NCI-H1417 treated with DMSO at 0.1 percent for 48 hours (cell line): ENCODE measurements at regions not wholly inside any gene's neighbourhood (a gene's known extent, or its start where the extent isn't known, plus 50 kb on each side); places are given as distances from the start of the nearest gene placed in this dataset.
"Not testable (repeated sequence)": the region's sequence is repeated elsewhere in the genome, so short reads cannot be mapped to it uniquely, and the experiment has no call there.

ENCODE experiments used
- DNase-seq: peaks from one replicate; lab custom pipeline; 2025; lab: John Stamatoyannopoulos, UW

DNA sequence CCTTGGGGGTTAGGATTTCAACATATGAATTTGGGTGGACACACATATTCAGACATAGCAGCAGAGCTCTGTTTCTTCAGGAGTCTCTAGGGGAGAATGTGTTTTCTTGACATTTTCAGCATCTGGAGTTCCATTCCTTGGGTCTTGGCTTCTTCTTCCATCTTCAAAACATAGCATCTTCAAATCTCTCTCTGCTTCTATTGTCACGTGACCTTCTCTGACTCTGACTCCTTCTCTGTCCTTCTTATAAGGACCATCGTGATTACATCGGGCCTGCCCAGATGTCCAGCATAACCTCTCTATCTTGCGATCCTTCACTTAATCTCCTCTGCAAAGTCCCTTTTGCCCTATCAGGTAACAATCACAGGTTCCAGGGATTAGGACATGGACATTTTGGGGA lies 101.0 kb upstream of the CHD6 start:
- no peak for DNase-seq

DNA sequence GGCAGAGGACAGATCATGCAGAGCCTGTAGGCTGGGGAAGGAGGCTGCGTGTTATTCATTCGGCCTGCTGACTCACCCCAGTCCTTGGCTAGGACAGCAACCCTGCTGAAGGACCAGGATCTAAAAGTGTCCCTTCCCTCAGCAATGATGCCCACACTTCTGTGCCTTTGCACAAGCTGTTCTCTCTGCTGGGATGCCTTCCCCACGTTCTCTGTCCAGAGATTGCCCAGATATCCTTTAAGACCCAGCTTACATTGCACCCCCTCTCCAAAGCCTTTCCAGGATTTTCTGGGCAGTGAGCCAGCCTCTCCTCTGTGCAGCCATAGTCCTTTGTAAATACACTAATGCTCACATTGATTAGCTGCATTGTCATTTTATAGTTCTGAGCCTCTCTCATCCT lies 99.3 kb upstream of the CHD6 start:
- DNase-seq = peak; percentile 93

- DNase-seq = no peak
These were observed 98.7 kb upstream of the CHD6 start for GRCh38 chr20:41716911-41717310.

DNA sequence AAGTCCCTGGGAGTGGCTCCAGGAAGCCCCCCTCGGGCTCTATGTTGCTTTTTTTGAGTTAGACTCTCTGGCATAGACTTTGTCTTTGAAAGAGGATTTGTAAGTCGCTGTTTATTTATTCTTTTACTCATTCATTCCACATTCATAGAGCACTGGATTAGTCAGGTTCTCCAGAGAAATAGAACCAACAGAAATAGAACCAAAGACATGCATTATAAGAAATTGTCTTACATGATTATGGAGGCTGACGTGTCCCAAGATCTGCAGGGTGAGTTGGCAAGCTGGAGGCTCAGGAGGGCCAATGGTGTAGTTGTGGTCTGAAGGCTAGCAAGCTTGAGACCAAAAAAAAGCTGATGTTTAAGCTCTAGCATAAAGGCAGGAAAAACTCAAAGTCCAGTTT lies 98.3 kb upstream of the CHD6 start:
- no peak for DNase-seq

DNA sequence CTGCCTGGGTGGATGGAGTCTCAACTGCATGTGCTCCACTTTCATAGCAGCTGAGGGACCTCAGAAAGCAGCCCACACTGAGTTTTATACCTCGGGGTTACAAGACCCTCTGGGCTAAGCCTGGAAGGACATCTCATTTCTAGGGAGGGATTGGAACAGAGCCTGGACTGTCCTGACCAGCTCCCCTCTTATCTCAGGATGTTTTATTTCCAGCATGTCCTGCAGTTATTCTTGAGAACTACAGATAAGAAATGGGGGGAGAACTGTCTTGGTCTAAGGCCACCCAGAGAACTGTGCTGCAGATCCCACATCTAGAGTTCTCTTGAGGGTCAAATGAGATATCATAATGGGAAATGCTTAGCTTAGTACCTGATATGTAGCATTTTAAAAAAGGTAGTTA lies 97.3 kb upstream of the CHD6 start:
- DNase-seq = no peak

- no peak for DNase-seq
These were observed 95.9 kb upstream of the CHD6 start for GRCh38 chr20:41714030-41714429.

GRCh38 chr20:41704896-41705295 lies 86.7 kb upstream of the CHD6 start:
- no peak for DNase-seq

- no peak for DNase-seq
These were observed 84.5 kb upstream of the CHD6 start for GRCh38 chr20:41702647-41703046.

DNA sequence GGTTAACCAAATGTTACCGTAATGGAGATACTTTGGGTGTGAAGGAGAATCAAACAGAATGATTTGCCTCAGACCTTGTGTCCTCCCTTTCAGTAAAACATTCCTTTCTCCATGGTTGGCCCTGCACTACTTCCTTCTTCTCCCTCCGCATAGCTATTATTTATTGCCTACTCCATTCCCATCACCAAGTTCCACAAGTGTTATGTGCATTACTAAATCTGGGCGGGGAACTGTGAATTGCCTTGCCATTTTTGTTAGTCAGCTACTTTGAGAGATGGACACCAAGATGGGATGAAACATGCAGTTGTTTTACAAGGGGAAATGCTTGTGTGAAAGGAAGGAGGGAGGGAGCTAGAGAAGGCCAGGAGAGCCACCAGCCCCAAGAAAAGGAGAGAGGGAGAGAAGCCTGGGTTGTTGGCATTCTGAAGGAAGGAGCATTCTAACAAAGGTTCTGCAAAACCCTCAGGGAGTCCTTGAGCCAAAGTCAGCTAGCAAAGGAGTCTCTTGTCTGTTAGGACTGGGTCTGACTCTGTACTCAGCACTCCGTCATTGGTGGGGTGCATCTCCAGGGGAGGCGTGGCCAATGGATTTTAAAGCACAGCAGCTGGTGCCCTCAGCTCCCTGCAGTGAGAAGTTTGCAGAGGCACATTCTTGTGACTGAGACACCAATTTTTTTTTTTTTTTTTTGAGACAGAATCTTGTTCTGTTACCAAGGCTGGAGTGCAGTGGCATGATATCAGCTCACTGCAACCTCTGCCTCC lies 83.6 kb upstream of the CHD6 start:
- DNase-seq = no peak

DNA sequence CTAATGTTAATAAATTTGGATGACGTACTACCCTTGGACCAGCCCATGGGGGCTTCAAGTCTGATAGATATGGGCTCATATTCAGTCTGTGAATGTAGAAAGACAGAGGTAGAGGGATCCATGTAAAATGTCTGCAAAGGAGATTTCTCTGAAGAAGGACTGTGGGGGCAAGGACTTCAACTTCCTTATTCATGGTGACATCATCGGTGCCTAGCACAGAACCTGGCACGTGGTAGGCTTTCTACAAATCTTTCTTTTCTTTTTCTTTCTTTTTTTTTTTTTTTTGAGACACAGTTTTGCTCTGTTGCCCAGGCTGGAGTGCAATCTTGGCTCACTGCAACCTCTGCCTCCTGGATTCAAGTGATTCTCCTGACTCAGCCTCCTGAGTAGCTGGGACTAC lies 81.5 kb upstream of the CHD6 start:
- DNase-seq = not testable (repeated sequence)

DNA sequence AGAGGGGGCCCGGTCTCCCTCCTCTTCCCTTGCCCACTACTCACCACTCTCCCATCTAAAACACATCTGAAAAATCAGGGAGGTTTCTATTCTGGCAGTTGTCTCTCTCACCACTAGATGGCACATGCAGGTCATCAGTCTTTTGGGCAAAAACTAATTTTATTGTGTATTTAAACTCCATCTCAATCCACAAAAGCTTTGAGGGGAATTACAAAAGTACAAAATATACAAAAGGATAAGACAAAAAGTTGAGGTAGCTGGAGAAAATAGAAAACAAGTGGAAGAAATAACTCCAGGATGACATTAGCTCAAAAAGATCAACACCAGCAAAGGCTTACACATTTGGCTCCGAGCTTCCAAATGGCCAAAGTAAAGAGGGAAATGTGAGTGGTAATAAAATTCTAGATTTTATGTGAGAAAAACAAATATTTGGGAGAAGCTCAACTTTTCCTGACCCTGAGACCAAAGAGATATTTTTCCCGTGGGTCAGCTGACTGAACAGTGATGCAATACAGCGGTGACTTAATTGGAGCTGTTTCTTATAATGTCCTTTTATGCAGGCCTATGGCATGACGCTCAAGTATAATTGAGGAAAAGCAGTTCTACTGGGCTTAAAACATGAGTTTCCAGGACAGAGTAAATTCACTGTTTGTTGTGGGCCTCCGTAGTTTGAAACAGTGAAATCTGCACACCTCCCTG lies 79.8 kb upstream of the CHD6 start:
- DNase-seq = peak; percentile 76

DNA sequence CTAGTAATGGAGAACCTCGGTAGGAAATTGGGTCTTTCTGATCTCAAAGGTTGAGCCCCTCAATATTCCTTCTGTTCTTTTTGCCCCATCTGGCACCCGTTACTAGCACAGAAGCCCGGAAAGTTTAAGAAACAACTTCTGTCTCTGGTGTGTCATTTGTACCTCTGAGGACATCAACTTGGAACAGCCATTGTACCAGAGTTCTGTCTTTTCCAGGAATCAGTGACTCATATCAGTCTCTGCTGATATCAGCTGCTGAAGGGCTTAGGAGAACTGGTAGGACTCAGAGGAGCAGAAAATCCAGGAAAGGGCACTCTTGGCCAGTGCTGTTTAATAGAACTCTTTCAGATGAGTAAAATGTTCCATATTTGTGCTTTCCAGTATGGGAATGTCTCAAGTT lies 78.3 kb upstream of the CHD6 start:
- no peak for DNase-seq

DNA sequence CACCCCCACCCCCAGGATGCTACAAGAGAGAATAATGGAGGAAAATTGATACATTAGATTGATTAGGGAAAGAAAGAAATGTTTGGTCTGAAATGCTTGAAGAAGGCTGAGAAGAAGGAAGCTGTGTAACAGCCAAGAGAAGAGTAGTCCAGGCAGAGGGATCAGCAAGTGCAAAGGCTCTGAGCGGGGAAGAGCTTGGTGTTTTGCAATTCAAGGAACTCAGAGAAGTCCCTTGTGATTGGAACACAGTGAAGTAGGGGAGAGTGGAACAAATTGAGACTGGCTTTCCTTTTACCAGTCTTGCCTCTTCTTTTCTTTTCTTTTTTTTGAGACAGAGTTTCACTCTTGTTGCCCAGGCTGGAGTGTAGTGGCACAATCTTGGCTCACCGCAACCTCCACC lies 76.6 kb upstream of the CHD6 start:
- DNase-seq = no peak

DNA sequence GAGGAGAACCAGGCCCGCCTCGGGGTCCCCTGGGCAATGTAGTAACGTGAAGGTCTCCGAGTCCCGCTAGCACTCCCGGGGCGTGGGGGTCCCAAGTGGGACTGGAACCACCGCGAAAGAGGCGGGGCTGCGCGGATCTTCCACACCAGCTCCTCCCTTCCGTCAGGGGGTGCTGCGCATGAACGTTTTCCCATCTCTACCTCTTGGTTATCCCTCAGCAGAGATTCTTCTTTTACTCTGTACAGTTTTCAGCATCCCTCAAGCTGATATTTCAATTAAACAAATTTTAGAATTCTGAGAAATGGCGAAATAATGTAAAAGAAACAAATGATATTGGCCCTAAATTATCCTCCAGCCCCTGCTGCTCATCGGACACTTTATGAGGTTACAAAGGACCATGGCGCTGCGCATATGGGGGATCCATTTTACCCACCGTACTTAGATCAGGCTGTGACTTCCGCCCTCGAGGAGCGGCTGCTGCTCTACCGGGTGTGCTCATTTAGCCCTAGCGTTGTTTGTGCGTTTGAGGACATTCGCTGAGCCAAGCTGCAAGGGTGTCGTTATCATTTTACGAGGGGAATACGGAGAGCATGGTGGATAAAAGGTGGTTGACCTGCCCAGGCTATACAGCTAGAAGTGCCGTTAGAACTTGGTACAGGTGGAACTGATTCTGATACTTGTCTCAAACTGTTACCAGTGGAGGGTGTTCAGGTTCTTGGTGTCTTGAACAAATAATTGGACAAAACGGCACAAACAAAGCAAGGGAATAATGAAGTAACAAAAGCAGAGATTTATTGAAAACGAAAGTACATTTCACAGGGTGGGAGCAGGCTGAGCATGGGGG lies 75.2 kb upstream of the CHD6 start:
- peak; percentile 96 for DNase-seq

DNA sequence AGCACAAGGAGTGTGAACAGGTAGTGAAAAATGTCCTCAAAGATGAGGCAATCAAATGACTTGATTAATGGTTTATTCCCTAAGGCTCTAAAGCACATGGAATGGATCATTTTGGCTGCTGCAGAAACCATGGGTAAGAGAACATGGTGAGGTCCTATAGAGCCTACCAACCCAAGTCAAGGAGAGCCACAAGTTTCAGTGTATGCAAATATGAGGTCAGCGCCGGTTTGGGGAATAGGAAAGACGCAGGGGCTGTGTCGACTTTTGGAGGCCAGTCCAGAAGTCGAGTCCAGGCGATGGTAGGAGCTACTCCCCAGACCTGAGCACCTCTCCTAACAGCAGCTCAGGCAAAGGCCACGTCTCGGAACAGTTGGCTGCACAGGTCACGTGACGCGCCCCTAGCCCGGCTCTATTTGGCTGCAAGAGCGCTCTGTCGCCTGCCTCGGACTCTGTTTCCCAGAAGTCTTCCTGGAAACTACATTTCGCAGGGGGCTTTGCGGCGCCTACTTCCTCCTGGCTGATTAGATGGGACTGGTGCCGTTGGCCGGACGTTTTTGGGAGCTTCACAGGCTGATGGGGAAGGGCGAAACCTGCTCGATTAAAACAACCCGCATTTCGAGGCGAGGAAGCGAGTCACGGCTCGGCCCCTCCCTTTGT lies 74.4 kb upstream of the CHD6 start:
- no peak for DNase-seq

DNA sequence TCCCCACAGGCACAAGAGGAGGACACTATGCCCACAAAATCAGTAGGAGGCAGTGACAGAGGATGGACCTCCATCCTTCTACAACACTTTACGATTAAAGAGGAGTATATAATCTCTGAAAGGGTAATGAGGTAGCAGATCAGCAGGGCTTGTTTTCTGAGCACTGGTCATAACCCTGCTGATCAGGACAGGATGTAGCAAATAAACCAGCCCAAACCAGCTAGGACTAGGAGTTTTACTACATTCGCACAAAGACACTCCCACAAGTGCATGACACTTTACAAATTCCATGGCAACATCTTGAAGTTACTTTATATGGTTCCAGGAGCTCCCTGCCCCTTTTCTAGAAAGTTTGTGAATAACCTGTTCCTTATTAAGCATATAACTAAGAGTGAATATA lies 73.3 kb upstream of the CHD6 start:
- no peak for DNase-seq

DNA sequence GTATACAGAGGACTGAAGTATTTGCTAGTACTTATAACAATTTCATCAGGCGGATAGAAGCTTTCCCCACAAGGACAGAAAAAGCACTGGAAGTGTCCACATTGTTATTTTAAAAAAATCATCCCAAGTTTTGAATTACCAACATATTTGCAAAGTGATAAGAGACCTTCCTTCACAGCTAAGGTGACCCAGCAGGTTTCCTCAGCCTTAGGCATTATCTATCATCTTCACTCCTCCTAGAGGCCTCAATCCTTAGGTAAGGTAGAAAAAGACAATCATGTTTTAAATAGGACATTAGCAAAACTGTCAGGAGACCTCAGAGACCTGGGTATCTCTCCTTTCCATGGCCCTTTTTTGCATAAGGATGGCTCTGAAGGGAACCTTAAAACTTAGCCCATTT lies 72.5 kb upstream of the CHD6 start:
- DNase-seq = no peak

GRCh38 chr20:41686961-41687360 lies 68.8 kb upstream of the CHD6 start:
- no peak for DNase-seq

DNA sequence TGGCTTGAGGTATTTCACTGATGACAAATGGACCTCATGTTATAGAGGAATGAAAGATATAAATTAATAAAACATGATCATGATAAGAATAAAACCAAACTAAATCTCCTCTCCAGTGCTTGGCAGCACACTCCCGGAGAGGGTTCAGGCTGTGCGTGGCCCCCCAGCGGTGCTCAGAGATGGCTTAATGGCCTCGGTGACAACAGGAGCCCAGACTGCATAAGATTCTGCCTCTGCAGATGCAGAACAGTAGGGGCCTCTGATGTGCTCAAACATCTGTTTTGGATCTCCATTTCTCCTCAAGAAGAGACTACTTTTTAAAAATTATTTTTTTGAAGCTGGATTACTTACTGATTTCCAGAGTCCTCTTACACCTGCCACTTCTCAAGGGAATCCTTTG lies 67.0 kb upstream of the CHD6 start:
- not testable (repeated sequence) for DNase-seq

- no peak for DNase-seq
These were observed 60.6 kb upstream of the CHD6 start for GRCh38 chr20:41678799-41679198.

DNA sequence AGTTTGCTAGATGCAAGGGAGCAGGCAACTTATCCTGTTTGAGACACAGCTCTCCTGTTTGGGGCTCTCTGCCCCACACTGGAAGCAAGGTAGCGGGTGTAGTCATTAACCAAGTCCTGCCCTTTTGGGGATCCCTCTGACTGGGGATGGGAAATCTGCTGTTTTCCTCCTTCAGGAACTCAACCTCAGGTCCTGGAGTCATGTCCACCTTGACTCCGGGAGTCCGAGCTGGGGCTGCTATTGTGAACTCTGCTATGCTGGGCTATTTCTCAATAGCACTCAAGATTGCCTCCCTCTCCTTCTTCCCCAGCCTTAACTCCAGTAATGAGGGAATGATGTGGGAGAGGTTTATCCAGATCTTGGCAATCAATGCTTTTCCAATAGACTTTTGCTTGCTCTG lies 54.1 kb upstream of the CHD6 start:
- DNase-seq = no peak

DNA sequence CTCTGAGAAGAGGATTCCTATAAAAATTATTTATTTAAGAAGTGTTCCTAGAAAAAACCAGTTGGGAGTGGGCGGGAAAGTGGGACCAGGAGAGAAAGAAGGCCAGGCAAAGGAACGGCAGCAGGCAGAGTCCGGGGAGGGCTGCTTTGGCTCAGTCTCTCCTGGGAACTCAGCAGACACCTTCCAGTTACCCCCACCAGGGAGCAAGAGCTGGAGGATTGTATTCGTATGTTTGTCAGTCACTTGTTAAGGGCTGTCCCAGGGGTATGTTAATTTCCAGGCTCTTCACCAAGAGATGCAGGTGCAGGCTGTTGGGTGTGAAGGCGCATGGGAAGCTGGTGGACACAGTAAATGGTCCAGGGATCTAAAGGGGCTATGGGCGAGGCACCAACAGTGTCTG lies 53.0 kb upstream of the CHD6 start:
- DNase-seq = no peak
